Heart left ventricle (tissue), 16 donors: ENCODE measurements at regions not wholly inside any gene's neighbourhood (a gene's known extent, or its start where the extent isn't known, plus 50 kb on each side); places are given as distances from the start of the nearest gene placed in this dataset.

ENCODE experiments used
- ATAC-seq, 4 donors: fragments of 200-7000 bp; cut with Tn5 transposase; one replicate each; pipeline ENCODE4 v1.9.1; 2020 to 2022; ENCODE audit warnings: moderate library complexity in 4 of 4, mild to moderate bottlenecking in 3 of 4, moderate number of reproducible peaks in 1 of 4
- DNase-seq, 5 donors: peaks; one replicate each; pipeline ENCODE4 v3.0.0-alpha.2; 2020
- H3K27ac ChIP-seq, 12 donors: fragments of 200-600 bp; sonication (generic) in 4 of 12; one replicate each; pipeline versions ENCODE4 v1.5.0 to v1.8.0; 2016 to 2022; ENCODE audit warnings: mild to moderate bottlenecking in 2 of 12
- H3K27me3 ChIP-seq, 9 donors: fragments of 200-600 bp; sonication (generic) in 2 of 9; one replicate each; pipeline versions ENCODE4 v1.5.1 to v1.8.0; 2016 to 2022; ENCODE audit warnings: mild to moderate bottlenecking in 3 of 9
- H3K36me3 ChIP-seq, 9 donors: fragments of 200-600 bp; sonication (generic) in 2 of 9; one replicate each; pipeline versions ENCODE4 v1.5.0 to v1.8.0; 2018 to 2022; ENCODE audit warnings: mild to moderate bottlenecking in 2 of 9
- H3K4me1 ChIP-seq, 12 donors: fragments of 200-600 bp; sonication (generic) in 4 of 12; one replicate each; pipeline versions ENCODE4 v1.5.0 to v1.8.0; 2016 to 2022; ENCODE audit warnings: mild to moderate bottlenecking in 3 of 12
- H3K4me3 ChIP-seq, 12 donors: fragments of 200-600 bp; sonication (generic) in 4 of 12; one replicate each; pipeline versions ENCODE4 v1.5.0 to v1.8.0; 2017 to 2022; ENCODE audit warnings: mild to moderate bottlenecking in 9 of 12, moderate library complexity in 4 of 12
- H3K9me3 ChIP-seq, 12 donors: fragments of 200-600 bp; sonication (generic) in 4 of 12; one replicate each; pipeline versions ENCODE4 v1.5.0 to v1.8.0; 2016 to 2022; ENCODE audit warnings: mild to moderate bottlenecking in 1 of 12
- POLR2A ChIP-seq, 2 donors: fragments of 450-650 bp; IDR thresholded peaks; one replicate each; pipeline ENCODE4 v1.6.1; 2017; ENCODE audit warnings: antibody characterized with exemption in 2 of 2, mild to moderate bottlenecking in 2 of 2, moderate library complexity in 2 of 2
- WGBS, 4 donors: extraction: QIAGEN DNeasy Blood & Tissue Kit in 2 of 4; methylation state at CpG; one replicate each; pipeline versions ENCODE4 v1.1.5 to v1.1.7; 2013 to 2018; 5-methylcytosine and 5-hydroxymethylcytosine counted together
- intact Hi-C, 10 donors: fragments of 100-400 bp; cut with DNase I; formaldehyde crosslinking; loops; one replicate each; pipeline versions ENCODE4 v1.11.1 to v1.14.2; 2022
- TF ChIP-seq, protein P1 (sequence below), 12 donors: fragments of 200-600 bp; sonication (generic) in 4 of 12; IDR thresholded peaks; one replicate each; pipeline versions ENCODE4 v1.5.0 to v1.8.0; 2018 to 2022; ENCODE audit warnings: antibody characterized with exemption in 12 of 12, mild to moderate bottlenecking in 5 of 12
- donor health status: ischemic (EF 13 %, LVEDD 7.1; RV severe dilation, severe dysfunction).
- donor health status: healthy with polysubstance abuse.
- donor health status: DM: no; HTN: yes; CAD: no.
- donor health status: DM: no; HTN: no; CAD: no.
- donor health status: ischemic (EF 25% LVEDD 6.9; RV normal size, moderate dysfunction).
- donor health status: ischemic (EF 25% LVEDD 5.7; RV mildly dilated, moderate dysfunction).
- donor health status: healthy.
- donor health status: DM: yes; HTN: yes; CAD: no.
- donor health status: ischemic (EF 35%, LVEDD 5.7; RV mildly dilated, moderate dysfunction).
- donor health status: nonischemic (EF 11% LVEDD 7.7; RV severe dilation, severe dysfunction).
- donor health status: DM: yes; HTN: yes; CAD: no.
- donor health status: PGD.
- donor health status: ischemic (EF 29% LVEDD 5.4; RV normal size, mild dysfunction).
- donor health status: nonischemic (EF 23%, LVEDD 6.1; RV moderate dilation, normal function).

DNA sequence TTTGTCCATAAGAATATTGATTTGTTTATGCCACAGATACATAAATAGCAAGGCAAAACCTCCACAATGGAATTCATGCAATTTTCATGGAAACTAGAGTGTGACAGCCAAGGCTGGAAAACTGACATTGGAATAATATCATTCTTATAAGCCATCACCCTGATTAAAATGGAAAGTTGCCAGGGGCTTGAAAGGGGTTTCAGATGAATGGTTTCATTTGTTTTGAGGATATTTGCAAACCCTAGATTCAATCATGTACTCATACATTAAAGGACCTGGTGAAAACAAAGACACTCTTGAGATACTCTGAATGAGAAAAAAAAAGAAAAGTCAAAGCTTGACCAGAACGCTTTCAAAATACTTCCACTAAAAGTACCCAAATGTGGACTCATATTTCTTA is 205.7 kb downstream of the DIO2 start:
- no peak overlapping the region for H3K4me3 ChIP-seq
- no peak overlapping the region for H3K27ac ChIP-seq
- WGBS, 4 donors: 0 to 55% (median 0%) methylated on average over 1 of the region's 1 CpG
- peaks cover 0 to 5% (median 0%) of the 10 kb centered on the region in 12 donors for H3K4me1 ChIP-seq
- no peaks in the 10 kb centered on the region for H3K9me3 ChIP-seq
- DNase-seq (no peak), ATAC-seq (no peak)
- intact Hi-C loops: no loop called here
- no peaks in the 10 kb centered on the region for H3K36me3 ChIP-seq
- H3K27me3 ChIP-seq: no peaks in the 10 kb centered on the region
- no peak for TF ChIP-seq POLR2A (IDR thresholded peaks at IDR 0.05)
- TF ChIP-seq, protein P1, sequence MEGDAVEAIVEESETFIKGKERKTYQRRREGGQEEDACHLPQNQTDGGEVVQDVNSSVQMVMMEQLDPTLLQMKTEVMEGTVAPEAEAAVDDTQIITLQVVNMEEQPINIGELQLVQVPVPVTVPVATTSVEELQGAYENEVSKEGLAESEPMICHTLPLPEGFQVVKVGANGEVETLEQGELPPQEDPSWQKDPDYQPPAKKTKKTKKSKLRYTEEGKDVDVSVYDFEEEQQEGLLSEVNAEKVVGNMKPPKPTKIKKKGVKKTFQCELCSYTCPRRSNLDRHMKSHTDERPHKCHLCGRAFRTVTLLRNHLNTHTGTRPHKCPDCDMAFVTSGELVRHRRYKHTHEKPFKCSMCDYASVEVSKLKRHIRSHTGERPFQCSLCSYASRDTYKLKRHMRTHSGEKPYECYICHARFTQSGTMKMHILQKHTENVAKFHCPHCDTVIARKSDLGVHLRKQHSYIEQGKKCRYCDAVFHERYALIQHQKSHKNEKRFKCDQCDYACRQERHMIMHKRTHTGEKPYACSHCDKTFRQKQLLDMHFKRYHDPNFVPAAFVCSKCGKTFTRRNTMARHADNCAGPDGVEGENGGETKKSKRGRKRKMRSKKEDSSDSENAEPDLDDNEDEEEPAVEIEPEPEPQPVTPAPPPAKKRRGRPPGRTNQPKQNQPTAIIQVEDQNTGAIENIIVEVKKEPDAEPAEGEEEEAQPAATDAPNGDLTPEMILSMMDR (IDR thresholded peaks at IDR 0.05): no peak

GRCh38 chr14:80004871-80005270 is 206.4 kb downstream of the DIO2 start:
- H3K36me3 ChIP-seq: no peaks in the 10 kb centered on the region
- ATAC-seq: no peak
- 75 to 94% (median 94%) methylated on average over 3 of the region's 3 CpGs for WGBS, 4 donors
- DNase-seq: no peak
- TF ChIP-seq, protein P1 (IDR thresholded peaks at IDR 0.05): no peak
- TF ChIP-seq POLR2A (IDR thresholded peaks at IDR 0.05): no peak
- intact Hi-C loops: no loop called here
- H3K4me3 ChIP-seq: no peak overlapping the region
- H3K4me1 ChIP-seq: peaks cover 0 to 5% (median 0%) of the 10 kb centered on the region in 12 donors
- no peak overlapping the region for H3K27ac ChIP-seq
- H3K27me3 ChIP-seq: no peaks in the 10 kb centered on the region
- H3K9me3 ChIP-seq: no peaks in the 10 kb centered on the region

- ATAC-seq (no peak), DNase-seq (no peak)
- no peak for TF ChIP-seq POLR2A (IDR thresholded peaks at IDR 0.05)
- TF ChIP-seq, protein P1 (IDR thresholded peaks at IDR 0.05): no peak
- Histone ChIP-seq H3K9me3 (no peaks in the 10 kb centered on the region), H3K4me3 (no peak overlapping the region), H3K36me3 (no peaks in the 10 kb centered on the region), H3K27ac (no peak overlapping the region), H3K4me1 (peaks cover 0 to 5% (median 0%) of the 10 kb centered on the region in 12 donors), H3K27me3 (no peaks in the 10 kb centered on the region)
- 90 to 93% (median 92%) methylated on average over 4 of the region's 4 CpGs for WGBS, 4 donors
- intact Hi-C loops: no loop called here
These were observed 208.2 kb downstream of the DIO2 start for GRCh38 chr14:80003138-80003537.

GRCh38 chr14:79997509-79998208 is 213.6 kb downstream of the DIO2 start:
- intact Hi-C loops: no loop called here
- DNase-seq: no peak
- Histone ChIP-seq H3K27me3 (no peaks in the 10 kb centered on the region), H3K36me3 (no peaks in the 10 kb centered on the region), H3K9me3 (no peaks in the 10 kb centered on the region), H3K4me1 (no peaks in the 10 kb centered on the region), H3K27ac (no peak overlapping the region), H3K4me3 (no peak overlapping the region)
- ATAC-seq: no peak
- 57 to 76% (median 72%) methylated on average over 4 of the region's 4 CpGs for WGBS, 4 donors
- TF ChIP-seq, protein P1 (IDR thresholded peaks at IDR 0.05): no peak
- TF ChIP-seq POLR2A (IDR thresholded peaks at IDR 0.05): no peak
